ENCODE measurements at regions not wholly inside any gene's neighbourhood (a gene's known extent, or its start where the extent isn't known, plus 50 kb on each side); places are given as distances from the start of the nearest gene placed in this dataset.

- no peak for DNase-seq
- Histone ChIP-seq H3K36me3 (replicated peaks) (no peaks in the 10 kb centered on the region), H3K27ac (no peak overlapping the region), H3K27me3 (replicated peaks) (no peaks in the 10 kb centered on the region), H3K4me3 (ENCODE audit: low read depth, low read length) (no peak overlapping the region)
- in situ Hi-C loops (cut with HindIII; ENCODE audit: low pct_ligation_motif_present, low sequenced_read_pairs): no loop called here
- TF ChIP-seq CTCF (IDR thresholded peaks at IDR 0.05; ENCODE audit: low read depth, low read length, missing control alignments): no peak
These were observed 121.6 kb downstream of the CYSLTR2 start for GRCh38 chr13:48775285-48775684.

GRCh38 chr13:48775804-48776203, 122.1 kb downstream of the CYSLTR2 start:
- no peak overlapping the region for H3K27ac ChIP-seq
- H3K4me3 ChIP-seq (ENCODE audit: low read depth, low read length): no peak overlapping the region
- no peak for TF ChIP-seq CTCF (IDR thresholded peaks at IDR 0.05; ENCODE audit: low read depth, low read length, missing control alignments)
- in situ Hi-C loops (cut with HindIII; ENCODE audit: low pct_ligation_motif_present, low sequenced_read_pairs): no loop called here
- H3K27me3 ChIP-seq (replicated peaks): no peaks in the 10 kb centered on the region
- H3K36me3 ChIP-seq (replicated peaks): no peaks in the 10 kb centered on the region
- peak; percentile 88 for DNase-seq

DNA sequence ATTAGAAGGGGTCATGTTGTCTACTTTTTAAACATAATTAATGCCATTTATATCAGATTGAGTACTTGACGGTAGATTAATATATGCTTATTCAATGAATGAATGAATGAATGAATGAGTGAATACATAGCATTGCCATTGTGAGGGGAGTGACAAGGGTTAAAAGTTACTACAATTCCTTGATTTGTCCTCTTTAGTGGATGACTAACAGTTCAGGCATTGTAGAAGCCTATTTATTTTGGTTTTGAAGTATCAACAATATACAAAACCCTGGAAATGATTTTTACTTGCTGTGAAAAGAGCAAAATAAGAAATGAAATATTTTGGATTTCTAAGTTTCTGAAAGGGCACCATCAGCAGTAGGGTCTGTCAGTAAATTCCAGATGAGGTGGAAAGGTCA, 122.7 kb downstream of the CYSLTR2 start:
- Histone ChIP-seq H3K4me3 (ENCODE audit: low read depth, low read length) (no peak overlapping the region), H3K27me3 (replicated peaks) (no peaks in the 10 kb centered on the region), H3K27ac (no peak overlapping the region), H3K36me3 (replicated peaks) (no peaks in the 10 kb centered on the region)
- DNase-seq: no peak
- in situ Hi-C loops (cut with HindIII; ENCODE audit: low pct_ligation_motif_present, low sequenced_read_pairs): no loop called here
- no peak for TF ChIP-seq CTCF (IDR thresholded peaks at IDR 0.05; ENCODE audit: low read depth, low read length, missing control alignments)

DNA sequence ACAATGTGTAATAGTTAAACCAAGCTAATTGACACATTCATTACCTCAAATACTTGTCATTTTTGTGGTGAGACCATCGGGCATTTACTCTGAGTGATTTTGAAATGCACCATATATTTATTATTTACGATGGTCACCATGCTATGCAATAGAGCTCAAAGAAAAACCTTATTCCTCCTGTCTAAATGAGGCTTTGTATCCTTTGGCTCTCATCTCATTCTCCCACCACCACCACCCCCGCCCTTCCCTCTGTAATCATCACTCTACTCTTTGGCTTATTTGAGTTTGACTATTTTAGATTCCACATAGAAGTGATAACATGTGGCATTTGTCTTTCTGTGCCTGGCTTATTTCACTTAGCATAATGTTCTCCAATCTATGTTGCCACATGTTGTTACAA, 124.9 kb downstream of the CYSLTR2 start:
- DNase-seq: no peak
- in situ Hi-C loops (cut with HindIII; ENCODE audit: low pct_ligation_motif_present, low sequenced_read_pairs): no loop called here
- H3K4me3 ChIP-seq (ENCODE audit: low read depth, low read length): no peak overlapping the region
- H3K27me3 ChIP-seq (replicated peaks): no peaks in the 10 kb centered on the region
- no peaks in the 10 kb centered on the region for H3K36me3 ChIP-seq (replicated peaks)
- no peak for TF ChIP-seq CTCF (IDR thresholded peaks at IDR 0.05; ENCODE audit: low read depth, low read length, missing control alignments)
- H3K27ac ChIP-seq: no peak overlapping the region

GRCh38 chr13:48780713-48781341, 127.1 kb downstream of the CYSLTR2 start:
- no peaks in the 10 kb centered on the region for H3K27me3 ChIP-seq (replicated peaks)
- in situ Hi-C loops (cut with HindIII; ENCODE audit: low pct_ligation_motif_present, low sequenced_read_pairs): no loop called here
- H3K36me3 ChIP-seq (replicated peaks): no peaks in the 10 kb centered on the region
- TF ChIP-seq CTCF (IDR thresholded peaks at IDR 0.05; ENCODE audit: low read depth, low read length, missing control alignments): no peak
- H3K4me3 ChIP-seq (ENCODE audit: low read depth, low read length): no peak overlapping the region
- H3K27ac ChIP-seq: no peak overlapping the region
- no peak for DNase-seq

GRCh38 chr13:48782429-48782840, 128.7 kb downstream of the CYSLTR2 start:
- Histone ChIP-seq H3K27ac (peak overlapping the region; percentile 54), H3K36me3 (replicated peaks) (no peaks in the 10 kb centered on the region), H3K4me3 (ENCODE audit: low read depth, low read length) (no peak overlapping the region), H3K27me3 (replicated peaks) (no peaks in the 10 kb centered on the region)
- no peak for DNase-seq
- in situ Hi-C loops (cut with HindIII; ENCODE audit: low pct_ligation_motif_present, low sequenced_read_pairs): no loop called here
- TF ChIP-seq CTCF (IDR thresholded peaks at IDR 0.05; ENCODE audit: low read depth, low read length, missing control alignments): no peak
